SIG-M5 treated with dmso at 0.1 percent for 504 hours (cell line): ENCODE measurements at regions not wholly inside any gene's neighbourhood (a gene's known extent, or its start where the extent isn't known, plus 50 kb on each side); places are given as distances from the start of the nearest gene placed in this dataset.
A peak's percentile ranks its signal among the peaks of the same experiment; 100 is the strongest.

ENCODE experiments used
- DNase-seq: peaks from one replicate; lab custom pipeline; 2025; ENCODE audit not compliant: unreplicated experiment; lab: John Stamatoyannopoulos, UW

- DNase-seq = no peak
Measured at GRCh38 chr21:31502537-31503143, 156.9 kb upstream of the SOD1 start.

DNA sequence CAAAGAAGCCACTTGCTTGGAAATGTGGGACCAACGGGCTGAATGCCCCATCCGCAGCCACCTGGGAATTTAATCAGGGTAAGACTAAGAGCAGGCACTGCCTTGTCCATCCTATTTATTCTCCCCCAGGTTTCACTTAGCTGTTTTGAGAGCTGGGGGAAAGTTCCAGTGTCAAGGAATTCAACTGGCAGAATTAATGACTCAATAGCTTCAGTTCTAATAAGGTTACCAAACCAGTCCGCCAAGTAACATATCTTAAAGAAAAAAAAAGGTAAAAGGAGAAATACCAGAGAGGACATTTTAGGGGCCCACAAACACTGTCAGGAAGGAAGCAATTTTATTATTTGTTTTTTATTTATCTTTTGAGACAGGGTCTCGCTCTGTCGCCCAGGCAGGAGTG lies 157.6 kb upstream of the SOD1 start:
- peak; percentile 32 for DNase-seq

DNA sequence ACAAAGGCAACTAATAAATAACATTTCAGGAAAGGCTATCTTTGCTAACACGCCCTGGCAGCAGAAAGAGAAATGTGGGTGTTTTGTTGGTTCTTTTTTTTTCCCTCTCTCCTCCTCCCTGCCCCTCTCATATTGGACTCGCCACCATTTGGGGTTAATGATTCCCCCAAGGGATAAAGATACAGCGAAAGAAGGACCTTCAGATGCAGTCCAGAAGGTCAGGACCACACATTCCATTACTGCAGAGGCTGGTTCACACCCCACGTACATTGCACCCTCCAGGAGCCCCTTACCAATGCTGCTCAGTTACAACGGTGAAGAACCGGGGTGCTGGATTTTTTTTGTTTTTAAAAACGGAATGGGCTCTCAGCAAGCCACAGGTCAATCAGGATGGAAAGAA lies 156.9 kb upstream of the TIAM1 start:
- no peak for DNase-seq

GRCh38 chr21:31500071-31500470 lies 156.0 kb upstream of the TIAM1 start:
- DNase-seq = no peak

DNA sequence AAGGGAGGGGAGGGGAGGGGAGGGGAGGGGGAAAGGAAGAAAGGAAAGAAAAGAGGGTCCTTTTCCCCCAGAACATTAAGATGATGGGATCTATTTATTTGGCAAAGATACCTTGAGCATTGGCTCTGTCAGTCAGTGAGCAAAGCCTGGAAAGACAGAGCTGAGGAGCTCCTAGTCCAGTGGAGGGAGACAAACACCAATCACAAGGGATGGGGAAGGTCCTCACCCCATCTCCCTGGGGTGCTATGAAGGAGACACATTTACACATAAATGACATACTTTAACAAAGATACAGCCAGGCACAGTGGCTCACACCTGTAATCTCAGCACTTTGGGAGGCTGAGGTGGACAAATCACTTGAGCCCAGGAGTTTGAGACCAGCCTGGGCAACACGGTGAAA lies 154.9 kb upstream of the TIAM1 start:
- DNase-seq = no peak

- no peak for DNase-seq
Measured at GRCh38 chr21:31497914-31498313, 153.9 kb upstream of the TIAM1 start.

- DNase-seq = no peak
Measured at GRCh38 chr21:31493350-31493880, 149.4 kb upstream of the TIAM1 start.

- DNase-seq = no peak
Measured at GRCh38 chr21:31491617-31492016, 147.6 kb upstream of the TIAM1 start.

DNA sequence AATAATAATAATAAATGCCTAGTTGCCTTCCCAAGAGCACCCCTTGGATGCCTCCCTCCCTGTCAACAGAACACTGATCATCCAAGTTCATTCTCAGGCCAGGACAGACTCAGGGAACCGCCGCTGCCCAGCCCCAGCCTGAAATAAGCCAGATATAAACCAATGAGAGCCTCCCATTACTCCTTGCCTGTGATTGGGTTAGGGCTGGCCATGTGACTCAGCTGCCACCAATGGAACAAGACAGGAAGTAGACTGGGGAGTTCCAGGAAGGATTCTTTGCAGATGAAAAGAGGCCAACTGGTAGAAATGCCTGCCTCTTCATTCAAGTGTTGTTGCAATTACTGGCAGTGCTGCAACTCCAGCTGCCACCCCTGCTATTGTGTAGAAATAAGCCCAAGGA lies 146.4 kb upstream of the TIAM1 start:
- DNase-seq = no peak

- no peak for DNase-seq
Measured at GRCh38 chr21:31489726-31490125, 145.7 kb upstream of the TIAM1 start.

DNA sequence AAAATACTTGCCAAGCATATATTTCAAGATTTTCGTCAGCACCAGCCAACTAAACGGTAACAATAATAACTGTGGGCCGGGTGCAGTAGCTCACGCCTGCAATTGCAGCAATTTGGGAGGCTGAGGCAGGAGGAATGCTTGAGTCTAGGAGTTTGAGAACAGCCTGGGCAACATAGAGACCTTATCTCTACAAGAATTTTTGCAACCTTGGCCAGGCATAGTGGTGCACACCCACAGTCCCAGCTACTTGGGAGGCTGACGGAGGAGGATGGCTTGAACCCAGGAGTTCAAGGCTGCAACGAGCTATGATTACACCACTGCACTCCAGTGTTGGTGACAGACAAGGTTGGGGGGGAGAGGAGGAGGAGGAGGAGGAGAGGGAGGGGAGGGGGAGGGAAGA lies 145.0 kb upstream of the TIAM1 start:
- no peak for DNase-seq

DNA sequence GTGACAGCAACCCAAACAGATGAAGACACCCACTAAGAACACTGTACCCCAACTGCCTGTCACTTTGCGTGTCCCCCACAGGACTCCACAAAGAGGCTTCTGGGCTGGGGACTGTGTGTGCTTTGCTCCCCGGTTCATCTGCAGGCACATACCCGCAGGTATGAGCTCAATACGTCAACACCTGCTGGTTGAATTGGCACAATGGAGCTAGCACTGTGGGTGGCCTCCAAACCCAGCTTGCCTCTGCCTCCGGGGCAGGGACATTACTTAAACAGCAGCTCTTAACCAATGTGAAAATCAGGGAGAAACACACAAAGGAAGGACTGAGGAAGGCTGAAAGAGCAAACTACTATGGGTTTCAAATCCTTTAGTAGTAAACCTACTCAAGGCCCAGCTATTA lies 140.2 kb upstream of the TIAM1 start:
- DNase-seq = no peak

DNA sequence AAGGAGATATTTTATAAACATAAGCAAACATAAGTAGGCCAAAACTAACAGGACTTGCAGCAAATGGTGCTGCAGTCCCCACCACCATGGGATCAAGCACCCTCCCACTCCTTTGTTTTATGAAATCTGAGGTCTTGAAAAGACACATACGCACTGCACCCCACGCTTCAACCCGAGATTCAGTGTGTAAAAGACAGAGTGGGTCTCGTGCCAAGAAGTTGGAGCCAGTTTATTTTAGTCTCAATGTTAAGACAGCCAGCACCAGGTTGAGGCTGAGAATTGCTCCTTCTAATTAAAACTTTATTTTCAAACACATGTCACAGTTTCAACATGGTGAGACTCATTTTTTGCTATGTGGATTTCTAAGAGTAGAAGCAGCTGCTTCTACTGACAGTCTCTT lies 139.1 kb upstream of the TIAM1 start:
- DNase-seq = no peak

DNA sequence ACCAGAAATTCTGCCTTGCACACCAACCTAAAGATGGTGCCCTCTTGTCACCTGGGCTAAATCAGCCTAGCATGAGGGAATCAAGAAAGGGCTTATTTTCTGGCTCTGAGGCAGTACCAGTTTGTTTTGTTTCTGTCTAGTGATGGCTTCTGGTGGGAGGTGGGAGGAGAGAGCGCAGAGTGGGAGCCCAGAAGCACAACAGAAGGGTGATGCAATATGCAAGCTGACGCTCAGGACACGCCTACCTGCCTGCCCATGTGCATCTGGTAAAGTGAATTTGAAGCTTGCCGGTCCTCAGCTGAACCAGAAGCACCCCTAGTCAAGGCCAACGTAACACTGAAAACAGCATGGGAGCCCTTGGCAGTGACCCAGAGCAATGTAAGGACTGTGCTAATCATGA lies 138.4 kb upstream of the TIAM1 start:
- DNase-seq = no peak

GRCh38 chr21:31480228-31480627 lies 136.2 kb upstream of the TIAM1 start:
- no peak for DNase-seq

DNA sequence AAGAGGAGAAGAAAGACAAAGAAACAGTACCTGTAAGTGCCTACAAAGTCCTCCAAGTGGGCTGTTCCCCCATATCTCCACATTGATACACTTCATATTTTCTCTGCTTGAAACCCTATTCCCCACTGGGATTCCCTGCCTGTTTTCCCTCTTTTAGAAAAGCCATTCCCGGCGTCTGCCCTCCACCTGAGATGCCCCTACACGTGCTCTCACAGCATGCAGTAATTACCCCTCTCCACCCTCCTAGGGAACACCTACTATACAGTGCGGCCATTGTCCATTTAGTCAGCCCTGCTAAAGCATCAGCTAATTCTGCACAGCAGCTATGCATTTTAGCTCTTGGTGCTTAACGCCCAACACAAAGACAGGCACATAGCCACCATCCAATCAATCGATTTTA lies 135.7 kb upstream of the TIAM1 start:
- DNase-seq = no peak

DNA sequence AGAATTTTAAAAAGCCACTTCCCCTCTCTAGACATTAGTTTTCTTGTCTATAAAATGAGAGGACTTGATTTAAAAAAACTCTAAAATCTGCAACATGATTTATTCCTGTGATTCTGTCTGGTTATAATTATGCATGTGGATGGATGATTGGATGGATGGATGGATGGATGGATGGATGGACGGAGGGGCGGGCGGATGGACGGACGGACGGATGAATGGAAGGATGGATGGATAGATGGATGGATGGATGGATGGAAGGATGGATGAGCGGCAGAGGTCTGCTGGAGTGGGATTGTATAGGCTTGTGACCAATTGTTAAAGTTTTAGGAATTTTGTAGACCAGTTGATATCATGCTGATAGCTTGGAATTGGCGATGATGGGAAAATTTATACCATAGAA lies 135.2 kb upstream of the TIAM1 start:
- DNase-seq = no peak

- no peak for DNase-seq
Measured at GRCh38 chr21:31476263-31477022, 132.4 kb upstream of the TIAM1 start.

DNA sequence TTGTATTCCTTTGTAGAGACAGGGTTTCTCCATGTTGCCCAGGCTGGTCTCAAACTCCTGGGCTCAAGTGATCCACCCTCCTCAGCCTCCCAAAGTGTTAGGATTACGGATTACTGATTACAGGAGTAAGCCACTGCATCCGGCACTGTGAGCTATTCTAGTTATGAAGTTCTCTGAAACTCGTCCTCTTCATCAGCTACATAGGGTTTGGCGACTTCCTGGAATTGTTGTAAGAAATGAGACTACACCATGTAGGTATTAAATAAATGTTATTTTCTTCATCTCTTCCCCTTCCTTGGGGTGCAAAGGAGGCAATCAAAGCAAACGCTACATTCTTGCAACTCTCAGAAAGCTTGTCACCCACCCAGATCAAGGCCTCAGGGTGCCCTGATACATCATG lies 131.2 kb upstream of the TIAM1 start:
- DNase-seq = no peak

DNA sequence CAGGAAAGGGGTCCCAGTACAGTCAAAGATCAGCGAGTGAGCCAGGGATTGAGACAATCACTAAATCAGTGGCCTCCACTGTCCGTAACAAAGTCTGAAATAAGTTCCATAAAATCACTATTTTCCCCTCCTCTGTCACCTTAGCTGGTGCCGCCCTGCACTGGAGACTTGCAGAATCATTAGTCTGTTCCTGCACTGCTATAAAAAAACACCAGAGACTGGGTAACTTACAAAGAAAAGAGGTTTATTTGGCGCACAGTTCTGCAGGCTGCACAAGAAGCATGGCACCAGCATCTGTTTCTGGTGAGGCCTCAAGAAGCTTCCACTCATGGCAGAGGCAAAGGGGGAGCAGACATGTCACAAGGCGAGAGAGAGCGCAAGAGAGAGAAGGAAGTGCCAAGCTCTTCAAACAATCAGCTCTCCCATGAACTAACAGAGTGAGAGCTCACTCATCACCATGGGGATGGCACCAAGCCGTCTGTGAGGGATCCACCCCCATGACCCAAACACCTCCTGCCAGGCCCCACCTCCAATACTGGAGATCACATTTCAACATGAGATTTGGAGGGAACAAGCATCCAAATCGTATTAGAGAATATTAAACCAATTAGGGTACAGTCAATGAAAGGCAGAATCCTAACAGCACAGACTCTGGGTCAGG lies 129.8 kb upstream of the TIAM1 start:
- DNase-seq = no peak

DNA sequence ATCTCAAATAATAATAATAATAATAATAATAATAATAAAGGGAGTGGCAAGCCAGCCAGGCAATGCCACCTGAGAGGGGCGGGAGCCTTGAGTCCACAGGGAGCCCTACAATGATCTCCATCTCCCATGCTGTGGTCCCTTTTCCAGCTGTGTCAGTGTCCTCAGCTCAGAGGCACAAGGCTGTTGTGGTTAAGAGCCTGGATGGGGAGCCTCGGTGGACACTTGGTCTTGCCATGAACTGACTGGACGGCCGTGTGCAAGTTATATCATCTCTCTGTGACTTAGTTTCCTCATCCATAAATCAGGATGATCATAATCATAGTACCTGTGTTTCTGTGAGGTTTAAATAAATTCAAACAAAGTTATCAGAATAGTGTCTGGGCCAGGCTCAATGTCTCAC lies 127.8 kb upstream of the TIAM1 start:
- no peak for DNase-seq
